ENCODE measurements at regions not wholly inside any gene's neighbourhood (a gene's known extent, or its start where the extent isn't known, plus 50 kb on each side); places are given as distances from the start of the nearest gene placed in this dataset.
"Not testable (repeated sequence)": the region's sequence is repeated elsewhere in the genome, so short reads cannot be mapped to it uniquely, and the experiment has no call there.

DNA sequence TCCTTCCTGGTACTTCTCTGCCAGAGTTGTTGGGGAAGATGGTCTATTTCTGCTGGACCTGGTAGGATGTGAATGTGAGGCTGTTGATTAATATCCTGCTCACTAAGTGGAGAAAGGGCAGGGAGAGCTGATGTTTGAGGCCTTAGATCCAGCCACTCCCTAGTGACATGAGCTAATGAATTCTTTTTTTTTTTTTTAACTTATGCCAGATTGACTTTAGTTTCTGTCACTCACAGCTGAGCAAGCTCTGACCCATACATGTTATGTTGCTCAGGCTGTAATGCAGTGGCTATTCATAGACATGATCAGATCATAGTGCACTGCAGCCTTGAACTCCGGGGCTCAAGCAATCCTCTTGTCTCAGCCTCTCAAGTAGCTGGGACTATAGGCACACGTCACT is 75.1 kb upstream of the SPRY4 start:
- no peak for DNase-seq
- intact Hi-C loops (cut with micrococcal nuclease) = no loop called here
- TF ChIP-seq, protein P1, sequence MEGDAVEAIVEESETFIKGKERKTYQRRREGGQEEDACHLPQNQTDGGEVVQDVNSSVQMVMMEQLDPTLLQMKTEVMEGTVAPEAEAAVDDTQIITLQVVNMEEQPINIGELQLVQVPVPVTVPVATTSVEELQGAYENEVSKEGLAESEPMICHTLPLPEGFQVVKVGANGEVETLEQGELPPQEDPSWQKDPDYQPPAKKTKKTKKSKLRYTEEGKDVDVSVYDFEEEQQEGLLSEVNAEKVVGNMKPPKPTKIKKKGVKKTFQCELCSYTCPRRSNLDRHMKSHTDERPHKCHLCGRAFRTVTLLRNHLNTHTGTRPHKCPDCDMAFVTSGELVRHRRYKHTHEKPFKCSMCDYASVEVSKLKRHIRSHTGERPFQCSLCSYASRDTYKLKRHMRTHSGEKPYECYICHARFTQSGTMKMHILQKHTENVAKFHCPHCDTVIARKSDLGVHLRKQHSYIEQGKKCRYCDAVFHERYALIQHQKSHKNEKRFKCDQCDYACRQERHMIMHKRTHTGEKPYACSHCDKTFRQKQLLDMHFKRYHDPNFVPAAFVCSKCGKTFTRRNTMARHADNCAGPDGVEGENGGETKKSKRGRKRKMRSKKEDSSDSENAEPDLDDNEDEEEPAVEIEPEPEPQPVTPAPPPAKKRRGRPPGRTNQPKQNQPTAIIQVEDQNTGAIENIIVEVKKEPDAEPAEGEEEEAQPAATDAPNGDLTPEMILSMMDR (IDR thresholded peaks at IDR 0.05) = no peak
- no peak overlapping the region for H3K4me2 ChIP-seq (replicated peaks; ENCODE audit: extremely low read depth, low read length, poor library complexity, severe bottlenecking)
- no peaks in the 10 kb centered on the region for H4K20me1 ChIP-seq (ENCODE audit: insufficient read depth, low read length)
- peaks cover 0 to 2% of the 10 kb centered on the region in 2 donors for H3K27me3 ChIP-seq (ENCODE audit: control insufficient read depth in 2 of 2, insufficient read depth in 2 of 2, low read length in 2 of 2)
- no peaks in the 10 kb centered on the region for H3K79me2 ChIP-seq (ENCODE audit: insufficient read depth, low read length)
- H3K9me3 ChIP-seq (replicated peaks in 1 of 2; ENCODE audit: control insufficient read depth in 1 of 2, insufficient read depth in 1 of 2, low read length in 2 of 2) = peaks cover 17 to 23% of the 10 kb centered on the region in 2 donors
- no CpG with 5 or more reads among the region's 2 CpGs for WGBS (ENCODE audit: insufficient coverage)
- H3K4me1 ChIP-seq (ENCODE audit: control insufficient read depth in 1 of 2, insufficient read depth in 2 of 2, low read length in 2 of 2) = no peaks in the 10 kb centered on the region
- Mint-ChIP-seq H3K36me3 (peaks cover 0 to 3% of the 10 kb centered on the region in 2 donors), H3K4me3 (no peak overlapping the region), H3K27ac (no peak overlapping the region), H3K9me3 (peaks cover 15 to 28% (median 19%) of the 10 kb centered on the region in 7 donors), H3K4me1 (peaks cover 3% of the 10 kb centered on the region), H3K27me3 (ENCODE audit: low read depth in 3 of 3) (peaks cover 5 to 18% (median 13%) of the 10 kb centered on the region in 3 donors)
- no peak overlapping the region for H3K9ac ChIP-seq (ENCODE audit: insufficient read depth, low read length, poor library complexity, severe bottlenecking)
- H3K36me3 ChIP-seq (replicated peaks in 1 of 2; ENCODE audit: control insufficient read depth in 1 of 2, insufficient read depth in 2 of 2, low read length in 2 of 2) = no peaks in the 10 kb centered on the region
- H3K27ac ChIP-seq (ENCODE audit: low read depth in 1 of 2, low read length in 2 of 2) = no peak overlapping the region
- no peak overlapping the region for H2AFZ ChIP-seq (ENCODE audit: insufficient read depth, low read depth, low read length, poor library complexity, severe bottlenecking)
- no peak overlapping the region for H3K4me3 ChIP-seq (replicated peaks in 1 of 3; ENCODE audit: low read depth in 2 of 3, low read length in 3 of 3)

DNA sequence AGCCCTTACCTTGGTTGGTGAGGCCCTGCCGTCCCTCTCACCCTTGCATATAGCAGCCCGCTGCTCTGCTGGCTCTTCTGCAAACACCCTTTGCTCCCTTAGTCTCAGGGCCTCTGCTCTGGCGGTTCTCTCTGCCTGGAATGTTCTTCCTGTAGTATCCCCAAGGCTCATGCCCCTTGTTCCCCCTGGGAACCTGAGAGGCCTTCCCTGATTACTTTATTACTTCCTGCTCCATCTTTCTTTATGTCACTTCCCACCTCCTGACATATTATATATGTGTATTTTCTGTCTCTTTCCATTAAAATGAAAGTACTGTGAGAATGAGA is 73.9 kb upstream of the SPRY4 start:
- Mint-ChIP-seq H3K27me3 (ENCODE audit: low read depth in 3 of 3) (peaks cover 3 to 12% (median 7%) of the 10 kb centered on the region in 3 donors), H3K36me3 (peaks cover 0 to 3% of the 10 kb centered on the region in 2 donors), H3K9me3 (peaks cover 15 to 30% (median 19%) of the 10 kb centered on the region in 7 donors), H3K4me3 (no peak overlapping the region), H3K4me1 (peaks cover 3% of the 10 kb centered on the region), H3K27ac (no peak overlapping the region)
- Histone ChIP-seq H3K36me3 (replicated peaks in 1 of 2; ENCODE audit: control insufficient read depth in 1 of 2, insufficient read depth in 2 of 2, low read length in 2 of 2) (no peaks in the 10 kb centered on the region), H3K27me3 (ENCODE audit: control insufficient read depth in 2 of 2, insufficient read depth in 2 of 2, low read length in 2 of 2) (no peaks in the 10 kb centered on the region), H2AFZ (ENCODE audit: insufficient read depth, low read depth, low read length, poor library complexity, severe bottlenecking) (no peak overlapping the region), H3K9me3 (replicated peaks in 1 of 2; ENCODE audit: control insufficient read depth in 1 of 2, insufficient read depth in 1 of 2, low read length in 2 of 2) (peaks cover 17 to 23% of the 10 kb centered on the region in 2 donors), H3K4me3 (replicated peaks in 1 of 3; ENCODE audit: low read depth in 2 of 3, low read length in 3 of 3) (no peak overlapping the region), H3K79me2 (ENCODE audit: insufficient read depth, low read length) (no peaks in the 10 kb centered on the region), H3K4me1 (ENCODE audit: control insufficient read depth in 1 of 2, insufficient read depth in 2 of 2, low read length in 2 of 2) (no peaks in the 10 kb centered on the region), H4K20me1 (ENCODE audit: insufficient read depth, low read length) (no peaks in the 10 kb centered on the region), H3K9ac (ENCODE audit: insufficient read depth, low read length, poor library complexity, severe bottlenecking) (no peak overlapping the region), H3K4me2 (replicated peaks; ENCODE audit: extremely low read depth, low read length, poor library complexity, severe bottlenecking) (no peak overlapping the region), H3K27ac (ENCODE audit: low read depth in 1 of 2, low read length in 2 of 2) (no peak overlapping the region)
- DNase-seq = no peak
- intact Hi-C loops (cut with micrococcal nuclease) = no loop called here
- TF ChIP-seq, protein P1 (IDR thresholded peaks at IDR 0.05) = no peak
- WGBS (ENCODE audit: insufficient coverage) = 94% methylated on average over 3 of the region's 3 CpGs

DNA sequence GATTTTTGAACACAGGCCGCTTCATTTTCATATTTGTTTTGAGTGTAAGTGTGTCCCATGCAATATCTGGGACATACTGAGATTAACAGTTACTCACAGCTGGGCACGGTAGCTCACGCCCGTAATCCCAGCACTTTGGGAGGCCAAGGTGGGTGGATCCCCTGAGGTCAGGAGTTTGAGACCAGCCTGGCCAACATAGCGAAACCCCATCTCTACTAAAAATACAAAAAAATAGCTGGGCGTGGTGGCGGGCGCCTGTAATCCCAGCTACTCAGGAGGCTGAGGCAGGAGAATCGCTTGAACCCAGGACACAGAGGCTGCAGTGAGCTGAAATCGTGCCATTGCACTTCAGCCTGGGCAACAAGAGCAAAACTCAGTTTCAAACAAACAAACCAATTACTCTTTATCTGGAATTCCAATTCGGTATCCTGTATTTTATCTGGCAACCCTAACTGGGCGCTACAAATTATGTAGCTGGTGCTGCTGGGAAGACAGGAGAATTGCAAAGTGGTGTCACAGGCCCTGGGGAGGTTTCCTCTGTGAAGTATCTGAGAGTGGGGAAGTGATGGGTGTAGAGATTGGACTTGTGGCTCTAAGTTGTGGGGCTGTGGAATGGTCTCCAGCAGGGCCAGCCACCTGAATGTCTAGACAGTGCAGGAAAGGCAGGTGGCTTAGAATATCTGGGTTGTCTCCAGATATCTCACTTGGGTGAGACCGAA is 73.3 kb upstream of the SPRY4 start:
- H2AFZ ChIP-seq (ENCODE audit: insufficient read depth, low read depth, low read length, poor library complexity, severe bottlenecking); H3K4me1 ChIP-seq (ENCODE audit: control insufficient read depth in 1 of 2, insufficient read depth in 2 of 2, low read length in 2 of 2); intact Hi-C loops (cut with micrococcal nuclease); H3K27me3 ChIP-seq (ENCODE audit: control insufficient read depth in 2 of 2, insufficient read depth in 2 of 2, low read length in 2 of 2); DNase-seq; H3K36me3 ChIP-seq (replicated peaks in 1 of 2; ENCODE audit: control insufficient read depth in 1 of 2, insufficient read depth in 2 of 2, low read length in 2 of 2); H3K79me2 ChIP-seq (ENCODE audit: insufficient read depth, low read length); H3K4me1 Mint-ChIP-seq; H3K4me3 ChIP-seq (replicated peaks in 1 of 3; ENCODE audit: low read depth in 2 of 3, low read length in 3 of 3); H3K9ac ChIP-seq (ENCODE audit: insufficient read depth, low read length, poor library complexity, severe bottlenecking); H3K4me2 ChIP-seq (replicated peaks; ENCODE audit: extremely low read depth, low read length, poor library complexity, severe bottlenecking); H3K27ac ChIP-seq (ENCODE audit: low read depth in 1 of 2, low read length in 2 of 2); H3K36me3 Mint-ChIP-seq; H3K4me3 Mint-ChIP-seq; H3K27ac Mint-ChIP-seq; H4K20me1 ChIP-seq (ENCODE audit: insufficient read depth, low read length): not testable (repeated sequence)
- H3K9me3 ChIP-seq (replicated peaks in 1 of 2; ENCODE audit: control insufficient read depth in 1 of 2, insufficient read depth in 1 of 2, low read length in 2 of 2) = peaks cover 17 to 23% of the 10 kb centered on the region in 2 donors
- WGBS (ENCODE audit: insufficient coverage) = 100% methylated on average over 11 of the region's 13 CpGs
- H3K9me3 Mint-ChIP-seq = peaks cover 15 to 30% (median 19%) of the 10 kb centered on the region in 7 donors
- peaks cover 5 to 12% (median 7%) of the 10 kb centered on the region in 3 donors for H3K27me3 Mint-ChIP-seq (ENCODE audit: low read depth in 3 of 3)

Measured in CD14-positive monocyte (primary cell).